Osteoblast (primary cell): ENCODE measurements at regions not wholly inside any gene's neighbourhood (a gene's known extent, or its start where the extent isn't known, plus 50 kb on each side); places are given as distances from the start of the nearest gene placed in this dataset.

Experiments used
- DNase-seq: peaks from one replicate; pipeline ENCODE4 v3.0.0; 2011; ENCODE audit warnings: low spot score, mixed read lengths; ENCODE audit not compliant: insufficient read length; ENCODE audit errors: missing footprints
- H2AFZ ChIP-seq: 2 replicates; pipeline ENCODE4 v1.6.0; 2011; ENCODE audit warnings: mild to moderate bottlenecking, low read length
- H3K27ac ChIP-seq: 2 replicates; pipeline ENCODE4 v1.5.1; 2011; ENCODE audit warnings: mild to moderate bottlenecking, low read depth, low read length, moderate library complexity
- H3K27me3 ChIP-seq: 2 replicates; pipeline ENCODE4 v1.6.0; 2012; ENCODE audit warnings: mild to moderate bottlenecking, control low read depth, inconsistent platforms, low read length, moderate library complexity; ENCODE audit not compliant: insufficient read depth
- H3K36me3 ChIP-seq: 2 replicates; pipeline ENCODE4 v1.5.1; 2011; ENCODE audit warnings: mild to moderate bottlenecking, low read length, control low read depth, moderate library complexity; ENCODE audit not compliant: insufficient read depth
- H3K4me1 ChIP-seq: 2 replicates; pipeline ENCODE4 v1.5.1; 2011; ENCODE audit warnings: mild to moderate bottlenecking, low read length, control low read depth, moderate library complexity; ENCODE audit not compliant: insufficient read depth
- H3K4me2 ChIP-seq: 2 replicates; pipeline ENCODE4 v1.6.0; 2011; ENCODE audit warnings: mild to moderate bottlenecking, low read length; ENCODE audit not compliant: insufficient read depth
- H3K4me3 ChIP-seq: fragments of 200-600 bp; sonication (generic); 3 replicates; pipeline ENCODE4 v1.5.1; 2012; ENCODE audit warnings: mild to moderate bottlenecking, low read length, inconsistent platforms; ENCODE audit not compliant: insufficient read depth
- H3K79me2 ChIP-seq: 2 replicates; pipeline ENCODE4 v1.6.0; 2012; ENCODE audit warnings: mild to moderate bottlenecking, low read length, control low read depth, inconsistent platforms; ENCODE audit not compliant: insufficient read depth
- H3K9me3 ChIP-seq: 2 replicates; pipeline ENCODE4 v1.5.1; 2011; ENCODE audit warnings: low read depth, low read length, control low read depth
- H4K20me1 ChIP-seq: 2 replicates; pipeline ENCODE4 v1.6.0; 2012; ENCODE audit warnings: mild to moderate bottlenecking, low read length, control low read depth; ENCODE audit not compliant: insufficient read depth
- TF ChIP-seq, protein P1 (sequence below): IDR thresholded peaks from 2 replicates; pipeline ENCODE4 v1.5.1; 2011; ENCODE audit warnings: mild to moderate bottlenecking, low read depth, low read length, moderate library complexity; ENCODE audit errors: extremely low read depth

DNA sequence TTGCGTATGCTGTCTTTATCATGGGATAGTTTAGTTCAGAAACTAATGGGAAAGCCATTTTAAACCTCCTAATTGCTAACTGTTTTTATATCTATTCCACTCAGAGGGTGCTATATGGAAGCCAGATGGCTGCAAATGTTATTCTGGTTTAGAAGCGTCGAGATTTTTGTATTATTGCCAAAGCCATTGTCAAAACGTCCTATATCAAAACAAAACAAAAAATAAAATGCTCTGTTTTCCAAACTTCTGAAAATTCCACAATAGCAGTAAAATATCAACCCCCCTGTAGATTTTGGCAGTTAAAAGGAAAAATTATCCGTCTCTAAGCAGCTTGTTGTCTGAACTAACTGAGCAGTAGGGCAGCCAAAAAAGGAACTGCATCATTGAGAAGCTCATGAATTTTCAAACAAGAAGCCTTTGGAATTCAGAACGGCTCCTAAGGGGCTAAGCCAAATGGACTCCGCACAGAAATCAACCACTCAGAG lies 195.4 kb upstream of the CWC22 start:
- TF ChIP-seq, protein P1, sequence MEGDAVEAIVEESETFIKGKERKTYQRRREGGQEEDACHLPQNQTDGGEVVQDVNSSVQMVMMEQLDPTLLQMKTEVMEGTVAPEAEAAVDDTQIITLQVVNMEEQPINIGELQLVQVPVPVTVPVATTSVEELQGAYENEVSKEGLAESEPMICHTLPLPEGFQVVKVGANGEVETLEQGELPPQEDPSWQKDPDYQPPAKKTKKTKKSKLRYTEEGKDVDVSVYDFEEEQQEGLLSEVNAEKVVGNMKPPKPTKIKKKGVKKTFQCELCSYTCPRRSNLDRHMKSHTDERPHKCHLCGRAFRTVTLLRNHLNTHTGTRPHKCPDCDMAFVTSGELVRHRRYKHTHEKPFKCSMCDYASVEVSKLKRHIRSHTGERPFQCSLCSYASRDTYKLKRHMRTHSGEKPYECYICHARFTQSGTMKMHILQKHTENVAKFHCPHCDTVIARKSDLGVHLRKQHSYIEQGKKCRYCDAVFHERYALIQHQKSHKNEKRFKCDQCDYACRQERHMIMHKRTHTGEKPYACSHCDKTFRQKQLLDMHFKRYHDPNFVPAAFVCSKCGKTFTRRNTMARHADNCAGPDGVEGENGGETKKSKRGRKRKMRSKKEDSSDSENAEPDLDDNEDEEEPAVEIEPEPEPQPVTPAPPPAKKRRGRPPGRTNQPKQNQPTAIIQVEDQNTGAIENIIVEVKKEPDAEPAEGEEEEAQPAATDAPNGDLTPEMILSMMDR: no peak
- Histone ChIP-seq H3K79me2 (no peaks in the 10 kb centered on the region), H3K36me3 (no peaks in the 10 kb centered on the region), H3K4me3 (peak overlapping the region; percentile 18), H2AFZ (peak overlapping the region; percentile 67), H4K20me1 (no peaks in the 10 kb centered on the region), H3K4me1 (peaks cover 18% of the 10 kb centered on the region), H3K27me3 (no peaks in the 10 kb centered on the region), H3K4me2 (peak overlapping the region; percentile 37), H3K27ac (no peak overlapping the region), H3K9me3 (no peaks in the 10 kb centered on the region)
- no peak for DNase-seq

DNA sequence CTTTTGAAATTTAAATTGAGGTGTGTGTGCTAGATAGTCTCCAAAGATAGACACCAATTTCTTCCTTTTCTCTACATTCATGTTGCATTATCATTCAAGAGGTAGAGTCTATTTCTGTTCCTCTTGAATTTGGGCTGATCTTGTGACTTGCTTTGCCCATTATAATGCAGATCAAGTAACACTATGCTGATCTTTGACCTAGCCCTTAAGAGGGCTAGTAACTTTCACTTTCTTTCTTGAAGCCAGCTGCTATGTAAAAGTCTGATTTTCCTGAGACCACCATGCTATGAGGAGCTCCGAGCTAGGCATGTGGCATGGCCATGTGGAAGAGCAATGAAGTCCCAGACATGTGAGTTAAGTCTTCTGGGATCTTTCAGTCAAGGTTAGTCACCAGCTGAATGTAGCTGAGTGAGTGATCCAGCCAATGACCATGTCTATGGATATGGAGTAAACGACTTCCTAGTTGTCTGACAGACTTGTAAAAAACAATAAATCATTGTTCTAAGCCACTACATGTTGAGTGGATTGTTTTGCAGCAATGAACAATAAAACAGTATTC lies 189.4 kb upstream of the CWC22 start:
- H3K36me3 ChIP-seq: no peaks in the 10 kb centered on the region
- peak overlapping the region; percentile 25 for H3K4me2 ChIP-seq
- TF ChIP-seq, protein P1: no peak
- H3K4me1 ChIP-seq: peaks cover 3% of the 10 kb centered on the region
- H3K4me3 ChIP-seq: no peak overlapping the region
- H3K79me2 ChIP-seq: no peaks in the 10 kb centered on the region
- no peaks in the 10 kb centered on the region for H4K20me1 ChIP-seq
- H3K27me3 ChIP-seq: no peaks in the 10 kb centered on the region
- H3K27ac ChIP-seq: no peak overlapping the region
- no peaks in the 10 kb centered on the region for H3K9me3 ChIP-seq
- DNase-seq: no peak
- H2AFZ ChIP-seq: peak overlapping the region; percentile 56

DNA sequence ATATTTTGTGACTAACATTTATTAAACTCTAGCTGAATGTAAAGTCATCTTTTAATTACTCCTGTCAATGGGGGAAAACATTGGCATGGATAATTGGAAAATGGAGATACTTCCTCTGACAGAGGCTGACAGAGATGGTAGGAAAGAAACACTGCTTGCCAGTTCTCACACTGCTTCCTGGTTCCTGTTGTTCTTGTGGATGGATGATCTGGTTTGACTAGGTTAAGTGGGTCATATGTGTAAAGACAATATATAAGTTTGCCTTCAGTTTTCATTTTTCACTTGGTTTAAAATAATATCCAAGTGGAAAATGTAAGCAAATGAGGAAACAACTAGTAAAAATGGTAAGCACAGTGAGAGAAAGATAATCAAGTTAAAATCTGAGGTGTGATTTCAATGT lies 188.8 kb upstream of the CWC22 start:
- H3K4me1 ChIP-seq: peaks cover 3% of the 10 kb centered on the region
- DNase-seq: no peak
- no peak overlapping the region for H2AFZ ChIP-seq
- no peaks in the 10 kb centered on the region for H3K79me2 ChIP-seq
- H3K36me3 ChIP-seq: no peaks in the 10 kb centered on the region
- H4K20me1 ChIP-seq: no peaks in the 10 kb centered on the region
- H3K4me3 ChIP-seq: no peak overlapping the region
- TF ChIP-seq, protein P1: no peak
- H3K27ac ChIP-seq: no peak overlapping the region
- no peaks in the 10 kb centered on the region for H3K27me3 ChIP-seq
- no peaks in the 10 kb centered on the region for H3K9me3 ChIP-seq
- no peak overlapping the region for H3K4me2 ChIP-seq

DNA sequence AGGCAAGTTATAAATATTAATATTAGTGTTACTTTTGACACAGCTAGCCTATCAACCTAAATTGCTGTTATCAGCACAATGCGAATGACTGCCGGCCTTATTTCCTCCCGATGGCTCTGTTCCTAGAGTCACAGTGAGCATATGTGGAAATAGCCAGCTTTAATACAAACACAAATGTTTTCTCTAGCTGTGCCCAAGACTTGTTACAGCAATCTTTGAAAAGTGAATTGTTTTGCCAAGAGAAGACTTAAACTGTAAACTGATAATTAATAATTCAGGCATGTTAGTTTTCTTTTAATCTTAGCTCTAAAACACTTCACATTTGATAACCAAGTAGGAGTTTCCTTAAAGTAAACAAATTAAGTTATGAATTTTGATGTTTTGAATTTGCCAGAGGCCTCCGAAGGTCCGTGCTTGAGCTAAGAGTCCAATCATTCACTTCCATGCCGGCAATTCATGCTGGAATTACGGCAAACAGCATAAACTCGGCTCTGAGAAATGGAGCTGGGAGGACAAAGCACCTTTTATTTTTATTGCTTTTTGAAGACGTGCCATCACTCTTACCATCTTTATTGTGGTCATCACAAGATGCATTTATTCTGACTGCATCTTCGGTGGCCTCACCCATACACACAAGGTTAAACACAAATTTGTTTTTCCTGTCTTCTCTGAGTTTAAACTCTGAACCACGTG lies 184.5 kb upstream of the CWC22 start:
- H3K4me2 ChIP-seq: peak overlapping the region; percentile 73
- H4K20me1 ChIP-seq: no peaks in the 10 kb centered on the region
- H3K4me1 ChIP-seq: peaks cover 3% of the 10 kb centered on the region
- H3K79me2 ChIP-seq: no peaks in the 10 kb centered on the region
- TF ChIP-seq, protein P1: no peak
- no peaks in the 10 kb centered on the region for H3K27me3 ChIP-seq
- H2AFZ ChIP-seq: peak overlapping the region; percentile 68
- no peak for DNase-seq
- H3K4me3 ChIP-seq: peak overlapping the region; percentile 40
- no peaks in the 10 kb centered on the region for H3K36me3 ChIP-seq
- no peak overlapping the region for H3K27ac ChIP-seq
- no peaks in the 10 kb centered on the region for H3K9me3 ChIP-seq
